MM.1S (cell line): ENCODE measurements at regions not wholly inside any gene's neighbourhood (a gene's known extent, or its start where the extent isn't known, plus 50 kb on each side); places are given as distances from the start of the nearest gene placed in this dataset.
"Not testable (repeated sequence)": the region's sequence is repeated elsewhere in the genome, so short reads cannot be mapped to it uniquely, and the experiment has no call there.

Experiments
- DNase-seq: peaks from one replicate; pipeline ENCODE4 v3.0.0-alpha.2; 2015
- H2AFZ ChIP-seq: fragments of 300-600 bp; sonication (generic); 2 replicates; pipeline ENCODE4 v1.6.0; 2016; ENCODE audit warnings: antibody characterized with exemption, low read length
- H3F3A ChIP-seq: fragments of 300-600 bp; sonication (generic); 2 replicates; pipeline ENCODE4 v1.6.1; 2016; ENCODE audit warnings: mild to moderate bottlenecking, antibody characterized with exemption, low read length, moderate library complexity, mixed read lengths; ENCODE audit not compliant: insufficient read depth
- H3K27ac ChIP-seq: fragments of 300-600 bp; sonication (generic); 2 replicates; pipeline ENCODE4 v1.5.1; 2016; ENCODE audit warnings: mild to moderate bottlenecking, low read length
- H3K27me3 ChIP-seq: fragments of 300-600 bp; sonication (generic); replicated peaks from 2 replicates; pipeline ENCODE4 v1.6.0; 2016; ENCODE audit warnings: low read length; ENCODE audit not compliant: insufficient read depth
- H3K36me3 ChIP-seq: fragments of 300-600 bp; sonication (generic); replicated peaks from 2 replicates; pipeline ENCODE4 v1.6.1; 2016; ENCODE audit warnings: mild to moderate bottlenecking, low read length, mixed read lengths; ENCODE audit not compliant: insufficient read depth
- H3K4me1 ChIP-seq: fragments of 300-600 bp; sonication (generic); 2 replicates; pipeline ENCODE4 v1.6.1; 2016; ENCODE audit warnings: low read length, mixed read lengths
- H3K4me2 ChIP-seq: fragments of 300-600 bp; sonication (generic); 2 replicates; pipeline ENCODE4 v1.6.0; 2016; ENCODE audit warnings: low read depth, low read length
- H3K4me3 ChIP-seq: fragments of 300-600 bp; sonication (generic); 2 replicates; pipeline ENCODE4 v1.5.1; 2016; ENCODE audit warnings: low read length, mixed read lengths
- H3K79me2 ChIP-seq: fragments of 300-600 bp; sonication (generic); 2 replicates; pipeline ENCODE4 v1.6.1; 2016; ENCODE audit warnings: mixed run types, low read length, mixed read lengths
- H3K9ac ChIP-seq: fragments of 300-600 bp; sonication (generic); 2 replicates; pipeline ENCODE4 v1.6.1; 2016; ENCODE audit warnings: low read length, mixed read lengths
- H3K9me2 ChIP-seq: fragments of 300-600 bp; sonication (generic); replicated peaks from 2 replicates; pipeline ENCODE4 v1.6.1; 2016; ENCODE audit warnings: mild to moderate bottlenecking, low read length, mixed read lengths; ENCODE audit not compliant: insufficient read depth
- H3K9me3 ChIP-seq: fragments of 300-600 bp; sonication (generic); replicated peaks from 2 replicates; pipeline ENCODE4 v1.6.1; 2016; ENCODE audit warnings: mild to moderate bottlenecking, low read length, mixed read lengths; ENCODE audit not compliant: insufficient read depth
- H4K20me1 ChIP-seq: fragments of 300-600 bp; sonication (generic); 2 replicates; pipeline ENCODE4 v1.6.1; 2016; ENCODE audit warnings: mild to moderate bottlenecking, low read length, moderate library complexity, mixed read lengths; ENCODE audit not compliant: insufficient read depth
- CTCF ChIP-seq: fragments of 300-600 bp; sonication (generic); IDR thresholded peaks from 2 replicates; pipeline ENCODE4 v1.5.1; 2016; ENCODE audit warnings: antibody characterized with exemption, low read length, mixed read lengths
- EZH2 ChIP-seq: fragments of 300-600 bp; sonication (generic); optimal IDR thresholded peaks from 2 replicates; pipeline ENCODE3; 2017; ENCODE audit warnings: low read depth, mild to moderate bottlenecking, antibody characterized with exemption, low read length, mixed read lengths
- EZH2phosphoT487 ChIP-seq: fragments of 300-600 bp; sonication (generic); IDR thresholded peaks from 2 replicates; pipeline ENCODE4 v1.6.1; 2018; ENCODE audit warnings: antibody characterized with exemption, low read length

GRCh38 chr4:92014067-92014466 lies 289.7 kb upstream of the GRID2 start:
- no peaks in the 10 kb centered on the region for H3F3A ChIP-seq
- DNase-seq, result no peak
- TF ChIP-seq CTCF (no peak), EZH2phosphoT487 (no peak), EZH2 (no peak)

GRCh38 chr4:92021203-92021602 lies 282.6 kb upstream of the GRID2 start:
- Histone ChIP-seq H3K27me3 (no peaks in the 10 kb centered on the region), H3K4me2 (no peak overlapping the region), H3K27ac (no peak overlapping the region), H3K9me3 (no peaks in the 10 kb centered on the region), H3K79me2 (no peaks in the 10 kb centered on the region), H3K9me2 (no peaks in the 10 kb centered on the region), H3K4me3 (no peak overlapping the region), H3K36me3 (no peaks in the 10 kb centered on the region), H4K20me1 (no peaks in the 10 kb centered on the region), H3K4me1 (no peaks in the 10 kb centered on the region), H3K9ac (no peak overlapping the region), H3F3A (no peaks in the 10 kb centered on the region), H2AFZ (no peak overlapping the region)
- no peak for DNase-seq
- TF ChIP-seq EZH2phosphoT487, result no peak
- TF ChIP-seq EZH2, result no peak
- no peak for TF ChIP-seq CTCF

More at GRCh38 chr4:92014067-92014466, 289.7 kb upstream of the GRID2 start:
- Histone ChIP-seq H3K27me3 (no peaks in the 10 kb centered on the region), H3K79me2 (no peaks in the 10 kb centered on the region), H2AFZ (no peak overlapping the region), H3K9me2 (no peaks in the 10 kb centered on the region), H3K9ac (no peak overlapping the region), H3K36me3 (no peaks in the 10 kb centered on the region), H3K4me3 (no peak overlapping the region), H3K27ac (no peak overlapping the region), H4K20me1 (no peaks in the 10 kb centered on the region), H3K9me3 (no peaks in the 10 kb centered on the region), H3K4me1 (no peaks in the 10 kb centered on the region), H3K4me2 (no peak overlapping the region)

- no peaks in the 10 kb centered on the region for H4K20me1 ChIP-seq
- H3F3A ChIP-seq, result no peaks in the 10 kb centered on the region
- H3K27me3 ChIP-seq, result no peaks in the 10 kb centered on the region
- no peak overlapping the region for H3K27ac ChIP-seq
- H3K4me1 ChIP-seq, result no peaks in the 10 kb centered on the region
- no peaks in the 10 kb centered on the region for H3K79me2 ChIP-seq
- no peaks in the 10 kb centered on the region for H3K9me3 ChIP-seq
- no peak for DNase-seq
- H3K9me2 ChIP-seq, result no peaks in the 10 kb centered on the region
- H3K4me3 ChIP-seq, result no peak overlapping the region
- no peak overlapping the region for H3K4me2 ChIP-seq
- H3K36me3 ChIP-seq, result no peaks in the 10 kb centered on the region
- TF ChIP-seq CTCF (no peak), EZH2 (no peak), EZH2phosphoT487 (no peak)
- no peak overlapping the region for H3K9ac ChIP-seq
- H2AFZ ChIP-seq, result no peak overlapping the region
Measured at GRCh38 chr4:92021788-92022187, 282.0 kb upstream of the GRID2 start.

- H3K4me1 ChIP-seq, DNase-seq, H3K79me2 ChIP-seq, H2AFZ ChIP-seq, H4K20me1 ChIP-seq, H3K4me2 ChIP-seq, H3K9me3 ChIP-seq, H3K9ac ChIP-seq, H3K9me2 ChIP-seq, H3K27ac ChIP-seq, H3K27me3 ChIP-seq, H3F3A ChIP-seq, H3K36me3 ChIP-seq, H3K4me3 ChIP-seq: not testable (repeated sequence)
Measured at GRCh38 chr4:92028830-92029229, 274.9 kb upstream of the GRID2 start.
